GM12878 (cell line): ENCODE measurements at regions not wholly inside any gene's neighbourhood (a gene's known extent, or its start where the extent isn't known, plus 50 kb on each side); places are given as distances from the start of the nearest gene placed in this dataset.

Experiments used
- ATAC-seq: fragments of 200-7000 bp; cut with Tn5 transposase; 3 replicates; pipeline ENCODE4 v1.9.1; 2020; ENCODE audit warnings: mild to moderate bottlenecking, moderate library complexity
- BruUV-seq: library from RNA; stranded (reverse); fragments of 400-500 nt; replicated peaks from 2 replicates; lab custom pipeline; 2021; lab: Mats Ljungman, UMichigan
- CTCF ChIA-PET: fragments of 300-600 bp; sonication (Branson Sonifier 250); formaldehyde crosslinking; extraction: SDS; loops from one replicate; lab custom pipeline; 2021; ENCODE audit warnings: inconsistent platforms; lab: Yijun Ruan, JAX
- POLR2A ChIA-PET: fragments of 350-600 bp; formaldehyde crosslinking; extraction: SDS; loops from one replicate; lab custom pipeline; 2021; ENCODE audit warnings: inconsistent platforms; lab: Charles Lee
- RAD21 ChIA-PET: fragments of 300-600 bp; sonication (Branson Sonifier 250); formaldehyde crosslinking; loops from one replicate; lab custom pipeline; 2023; ENCODE audit warnings: antibody characterized with exemption; ENCODE audit not compliant: unreplicated experiment; lab: Charles Lee
- SMC1A ChIA-PET: fragments of 300-600 bp; sonication (Branson Sonifier 250); formaldehyde crosslinking; loops from one replicate; lab custom pipeline; 2023; ENCODE audit not compliant: unreplicated experiment, uncharacterized antibody; lab: Charles Lee
- DNase-seq: peaks from one replicate; pipeline ENCODE4 v3.0.0-alpha.2; 2011; ENCODE audit warnings: low read depth, low spot score
- FAIRE-seq: peaks from 3 replicates; lab custom pipeline; 2011; peaks lifted over from hg19 to GRCh38; lab: Jason Lieb, UNC
- H2AFZ ChIP-seq: 2 replicates; pipeline ENCODE4 v1.6.0; 2011; ENCODE audit warnings: low read depth, low read length, control low read depth; ENCODE audit not compliant: control insufficient read depth
- H3K27ac ChIP-seq: 2 replicates; pipeline ENCODE4 v1.5.1; 2011; ENCODE audit warnings: control low read depth; ENCODE audit not compliant: control insufficient read depth, insufficient read depth
- H3K27me3 ChIP-seq, 2 experiments: replicated peaks in 1 of 2; 2 replicates each; pipeline versions ENCODE4 v1.6.0 to v1.6.1; 2011; ENCODE audit warnings: low read length in 1 of 2; ENCODE audit not compliant: control insufficient read depth in 2 of 2, insufficient read depth in 2 of 2
- H3K36me3 ChIP-seq, 2 experiments: 2 replicates each; pipeline ENCODE4 v1.5.1; 2011; ENCODE audit warnings: low read length in 1 of 2; ENCODE audit not compliant: control insufficient read depth in 2 of 2, insufficient read depth in 2 of 2
- H3K4me1 ChIP-seq: 2 replicates; pipeline ENCODE4 v1.6.1; 2011; ENCODE audit warnings: mild to moderate bottlenecking, low read length, moderate library complexity, mixed read lengths; ENCODE audit not compliant: control insufficient read depth, insufficient read depth
- H3K4me2 ChIP-seq: 2 replicates; pipeline ENCODE4 v1.6.0; 2011; ENCODE audit warnings: control low read depth; ENCODE audit not compliant: control insufficient read depth, insufficient read depth
- H3K4me3 ChIP-seq: fragments of 200-600 bp; sonication (generic); 2 replicates; pipeline ENCODE4 v1.5.1; 2016
- H3K79me2 ChIP-seq: 2 replicates; pipeline ENCODE4 v1.6.0; 2011; ENCODE audit warnings: low read length; ENCODE audit not compliant: control insufficient read depth, insufficient read depth
- H3K9ac ChIP-seq: 2 replicates; pipeline ENCODE4 v1.8.0; 2011; ENCODE audit warnings: low read length, control low read depth, mixed read lengths; ENCODE audit not compliant: control insufficient read depth, insufficient read depth
- H3K9me3 ChIP-seq: replicated peaks from 3 replicates; pipeline ENCODE4 v1.5.1; 2011; ENCODE audit warnings: mild to moderate bottlenecking, low read length; ENCODE audit not compliant: control insufficient read depth, insufficient read depth
- H4K20me1 ChIP-seq: 2 replicates; pipeline ENCODE4 v1.6.0; 2011; ENCODE audit not compliant: control insufficient read depth, insufficient read depth
- BCL3 ChIP-seq: IDR thresholded peaks from 2 replicates; pipeline ENCODE4 v1.6.1; 2011; ENCODE audit warnings: borderline replicate concordance, low read depth, mild to moderate bottlenecking, moderate library complexity, low read length; ENCODE audit not compliant: insufficient read depth, poor library complexity, severe bottlenecking
- CBX3 ChIP-seq: fragments of 200-600 bp; sonication (generic); IDR thresholded peaks from 2 replicates; pipeline ENCODE4 v1.6.1; 2016; ENCODE audit warnings: low read depth, borderline replicate concordance
- HCFC1 ChIP-seq: fragments of 150-350 bp; IDR thresholded peaks from 2 replicates; pipeline ENCODE4 v1.6.1; 2014; ENCODE audit warnings: low read length
- RUNX3 ChIP-seq: IDR thresholded peaks from 2 replicates; pipeline ENCODE4 v1.6.1; 2012; ENCODE audit warnings: low read length, inconsistent platforms
- WGBS: methylation state at CpG from one replicate; pipeline ENCODE4 v1.1.6; 2016; ENCODE audit warnings: low lambda C conversion rate; ENCODE audit not compliant: insufficient replicate concordance, insufficient coverage; ENCODE audit errors: missing lambda C conversion rate; 5-methylcytosine and 5-hydroxymethylcytosine counted together
- in situ Hi-C: fragments of 300-500 bp; cut with MboI; formaldehyde crosslinking; loops from 9 replicates; pipeline ENCODE4 v1.14.3; 2018; ENCODE audit warnings: mixed read lengths
- intact Hi-C: fragments of 100-400 bp; cut with micrococcal nuclease; formaldehyde crosslinking; loops from one replicate; pipeline ENCODE4 v1.14.2; 2022; ENCODE audit not compliant: unreplicated experiment
- TF ChIP-seq, protein P1 (sequence below): IDR thresholded peaks from 2 replicates; pipeline ENCODE4 v1.6.1; 2012; ENCODE audit warnings: improper control_type of control experiment, low read depth, low read length; ENCODE audit not compliant: insufficient replicate concordance

DNA sequence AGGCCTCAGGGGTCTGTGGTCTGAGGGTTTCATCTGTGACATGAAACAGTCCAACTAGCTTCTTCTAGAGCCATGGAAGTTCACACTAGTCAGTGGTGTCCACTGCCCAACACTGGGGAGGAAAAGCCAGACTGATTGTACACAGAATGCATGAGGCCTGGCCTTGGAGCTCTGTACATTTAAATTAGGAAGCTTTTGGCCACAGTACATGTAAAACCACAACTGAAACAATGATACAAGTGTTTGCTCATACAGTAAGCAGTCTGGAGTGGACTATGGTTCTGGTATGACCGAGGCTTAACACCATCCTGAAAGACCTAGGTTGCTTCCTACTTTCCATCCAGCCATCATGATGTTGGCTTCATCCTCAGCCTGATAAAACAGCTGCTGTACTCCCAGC is 73.8 kb upstream of the SESN3 start:
- ATAC-seq (peak; percentile 71), FAIRE-seq (no peak), DNase-seq (no peak)
- Histone ChIP-seq H3K36me3 (no peaks in the 10 kb centered on the region), H3K9ac (no peak overlapping the region), H2AFZ (no peak overlapping the region), H3K27ac (no peak overlapping the region), H4K20me1 (no peaks in the 10 kb centered on the region), H3K4me2 (no peak overlapping the region), H3K4me1 (no peaks in the 10 kb centered on the region), H3K9me3 (no peaks in the 10 kb centered on the region), H3K27me3 (no peaks in the 10 kb centered on the region; a peak in 1 of 4 replicates), H3K4me3 (no peak overlapping the region), H3K79me2 (no peaks in the 10 kb centered on the region)
- in situ Hi-C loops (no loop called here), intact Hi-C loops (no loop called here)
- ChIA-PET POLR2A (interaction anchor here (0.6 to 1.1 kb wide), 2 partner anchors 9 to 72 kb away, joined by 3 read pairs; no protein-coding TSS in a partner anchor), CTCF (interaction anchor here (0.6 to 3.1 kb wide), 6 partner anchors 9 to 401 kb away, joined by 3 to 16 read pairs (median 4); no protein-coding TSS in a partner anchor), SMC1A (interaction anchor here (0.5 to 3.4 kb wide), 16 partner anchors 7 to 623 kb away, joined by 3 to 13 read pairs (median 4); partner anchors contain the start of gene SESN3), RAD21 (interaction anchor here (1.0 to 1.9 kb wide), 4 partner anchors 14 to 125 kb away, joined by 3 to 6 read pairs (median 4); partner anchors contain the start of gene SESN3)
- no peak for TF ChIP-seq CBX3
- TF ChIP-seq HCFC1: no peak
- TF ChIP-seq RUNX3: peak; percentile 53
- BruUV-seq: no TSS peak
- WGBS: 0% methylated on average over 1 of the region's 1 CpG

GRCh38 chr11:95302211-95302610 is 71.2 kb upstream of the SESN3 start:
- Histone ChIP-seq H3K4me3 (no peak overlapping the region), H3K27me3 (no peaks in the 10 kb centered on the region; a peak in 1 of 4 replicates), H3K36me3 (no peaks in the 10 kb centered on the region), H3K79me2 (no peaks in the 10 kb centered on the region), H3K4me1 (peaks cover 2% of the 10 kb centered on the region; the same call in 1 of the 2 replicates), H3K9ac (no peak overlapping the region), H3K9me3 (no peaks in the 10 kb centered on the region), H3K4me2 (no peak overlapping the region), H4K20me1 (no peaks in the 10 kb centered on the region), H3K27ac (no peak overlapping the region), H2AFZ (no peak overlapping the region)
- ChIA-PET CTCF (interaction anchor here (1.7 to 3.1 kb wide), 2 partner anchors 60 to 403 kb away, joined by 4 to 12 read pairs; no protein-coding TSS in a partner anchor), POLR2A (interaction anchor here (1.3 kb wide), 1 partner anchor 131 kb away, joined by 4 read pairs; no protein-coding TSS in a partner anchor), SMC1A (interaction anchor here (1.1 to 1.5 kb wide), 3 partner anchors 36 to 148 kb away, joined by 3 to 4 read pairs (median 3); no protein-coding TSS in a partner anchor), RAD21 (interaction anchor here (1.5 kb wide), 1 partner anchor 48 kb away, joined by 3 read pairs; no protein-coding TSS in a partner anchor)
- no peak for ATAC-seq
- WGBS: 67% methylated on average over 4 of the region's 4 CpGs
- FAIRE-seq: no peak
- no peak for DNase-seq
- in situ Hi-C loops: no loop called here
- intact Hi-C loops: no loop called here
- BruUV-seq: no TSS peak
- TF ChIP-seq BCL3: no peak
- TF ChIP-seq, protein P1, sequence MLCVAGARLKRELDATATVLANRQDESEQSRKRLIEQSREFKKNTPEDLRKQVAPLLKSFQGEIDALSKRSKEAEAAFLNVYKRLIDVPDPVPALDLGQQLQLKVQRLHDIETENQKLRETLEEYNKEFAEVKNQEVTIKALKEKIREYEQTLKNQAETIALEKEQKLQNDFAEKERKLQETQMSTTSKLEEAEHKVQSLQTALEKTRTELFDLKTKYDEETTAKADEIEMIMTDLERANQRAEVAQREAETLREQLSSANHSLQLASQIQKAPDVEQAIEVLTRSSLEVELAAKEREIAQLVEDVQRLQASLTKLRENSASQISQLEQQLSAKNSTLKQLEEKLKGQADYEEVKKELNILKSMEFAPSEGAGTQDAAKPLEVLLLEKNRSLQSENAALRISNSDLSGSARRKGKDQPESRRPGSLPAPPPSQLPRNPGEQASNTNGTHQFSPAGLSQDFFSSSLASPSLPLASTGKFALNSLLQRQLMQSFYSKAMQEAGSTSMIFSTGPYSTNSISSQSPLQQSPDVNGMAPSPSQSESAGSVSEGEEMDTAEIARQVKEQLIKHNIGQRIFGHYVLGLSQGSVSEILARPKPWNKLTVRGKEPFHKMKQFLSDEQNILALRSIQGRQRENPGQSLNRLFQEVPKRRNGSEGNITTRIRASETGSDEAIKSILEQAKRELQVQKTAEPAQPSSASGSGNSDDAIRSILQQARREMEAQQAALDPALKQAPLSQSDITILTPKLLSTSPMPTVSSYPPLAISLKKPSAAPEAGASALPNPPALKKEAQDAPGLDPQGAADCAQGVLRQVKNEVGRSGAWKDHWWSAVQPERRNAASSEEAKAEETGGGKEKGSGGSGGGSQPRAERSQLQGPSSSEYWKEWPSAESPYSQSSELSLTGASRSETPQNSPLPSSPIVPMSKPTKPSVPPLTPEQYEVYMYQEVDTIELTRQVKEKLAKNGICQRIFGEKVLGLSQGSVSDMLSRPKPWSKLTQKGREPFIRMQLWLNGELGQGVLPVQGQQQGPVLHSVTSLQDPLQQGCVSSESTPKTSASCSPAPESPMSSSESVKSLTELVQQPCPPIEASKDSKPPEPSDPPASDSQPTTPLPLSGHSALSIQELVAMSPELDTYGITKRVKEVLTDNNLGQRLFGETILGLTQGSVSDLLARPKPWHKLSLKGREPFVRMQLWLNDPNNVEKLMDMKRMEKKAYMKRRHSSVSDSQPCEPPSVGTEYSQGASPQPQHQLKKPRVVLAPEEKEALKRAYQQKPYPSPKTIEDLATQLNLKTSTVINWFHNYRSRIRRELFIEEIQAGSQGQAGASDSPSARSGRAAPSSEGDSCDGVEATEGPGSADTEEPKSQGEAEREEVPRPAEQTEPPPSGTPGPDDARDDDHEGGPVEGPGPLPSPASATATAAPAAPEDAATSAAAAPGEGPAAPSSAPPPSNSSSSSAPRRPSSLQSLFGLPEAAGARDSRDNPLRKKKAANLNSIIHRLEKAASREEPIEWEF: no peak
